ENCODE measurements at regions not wholly inside any gene's neighbourhood (a gene's known extent, or its start where the extent isn't known, plus 50 kb on each side); places are given as distances from the start of the nearest gene placed in this dataset.

GRCh38 chr20:22520381-22520780 is 64.0 kb downstream of the FOXA2 start:
- no peaks in the 10 kb centered on the region for H3K27me3 ChIP-seq (ENCODE audit: control insufficient read depth in 2 of 2, insufficient read depth in 2 of 2, low read length in 2 of 2)
- peaks cover 0 to 3% (median 0%) of the 10 kb centered on the region in 7 donors for H3K9me3 Mint-ChIP-seq
- no peaks in the 10 kb centered on the region for H4K20me1 ChIP-seq (ENCODE audit: insufficient read depth, low read length)
- no peaks in the 10 kb centered on the region for H3K36me3 ChIP-seq (replicated peaks in 1 of 2; ENCODE audit: control insufficient read depth in 1 of 2, insufficient read depth in 2 of 2, low read length in 2 of 2)
- TF ChIP-seq CTCF (IDR thresholded peaks at IDR 0.05), result no peak
- no peak overlapping the region for H3K27ac ChIP-seq (ENCODE audit: low read depth in 1 of 2, low read length in 2 of 2)
- no peaks in the 10 kb centered on the region for H3K4me1 Mint-ChIP-seq
- no peak overlapping the region for H2AFZ ChIP-seq (ENCODE audit: insufficient read depth, low read depth, low read length, poor library complexity, severe bottlenecking)
- H3K9me3 ChIP-seq (replicated peaks in 1 of 2; ENCODE audit: control insufficient read depth in 1 of 2, insufficient read depth in 1 of 2, low read length in 2 of 2), result no peaks in the 10 kb centered on the region
- intact Hi-C loops (cut with micrococcal nuclease), result no loop called here
- H3K79me2 ChIP-seq (ENCODE audit: insufficient read depth, low read length), result no peaks in the 10 kb centered on the region
- no peak overlapping the region for H3K4me2 ChIP-seq (replicated peaks; ENCODE audit: extremely low read depth, low read length, poor library complexity, severe bottlenecking)
- peak overlapping the region in 1 of 7 donors; percentile 35 for H3K27ac Mint-ChIP-seq
- no peak overlapping the region for H3K4me3 ChIP-seq (replicated peaks in 1 of 3; ENCODE audit: low read depth in 2 of 3, low read length in 3 of 3)
- no peaks in the 10 kb centered on the region for H3K4me1 ChIP-seq (ENCODE audit: control insufficient read depth in 1 of 2, insufficient read depth in 2 of 2, low read length in 2 of 2)
- 88% methylated on average over 6 of the region's 8 CpGs for WGBS (ENCODE audit: insufficient coverage)
- H3K9ac ChIP-seq (ENCODE audit: insufficient read depth, low read length, poor library complexity, severe bottlenecking), result no peak overlapping the region
- no peak for DNase-seq
- no peak overlapping the region for H3K4me3 Mint-ChIP-seq
- H3K36me3 Mint-ChIP-seq, result no peaks in the 10 kb centered on the region
- peaks cover 0 to 3% (median 2%) of the 10 kb centered on the region in 3 donors for H3K27me3 Mint-ChIP-seq (ENCODE audit: low read depth in 3 of 3)

GRCh38 chr20:22515264-22515663 is 69.1 kb downstream of the FOXA2 start:
- H3K9ac ChIP-seq (ENCODE audit: insufficient read depth, low read length, poor library complexity, severe bottlenecking), result no peak overlapping the region
- Mint-ChIP-seq H3K36me3 (no peaks in the 10 kb centered on the region), H3K4me1 (no peaks in the 10 kb centered on the region), H3K4me3 (no peak overlapping the region), H3K27ac (no peak overlapping the region), H3K9me3 (no peaks in the 10 kb centered on the region), H3K27me3 (ENCODE audit: low read depth in 3 of 3) (peaks cover 2 to 10% (median 10%) of the 10 kb centered on the region in 3 donors)
- no peaks in the 10 kb centered on the region for H3K36me3 ChIP-seq (replicated peaks in 1 of 2; ENCODE audit: control insufficient read depth in 1 of 2, insufficient read depth in 2 of 2, low read length in 2 of 2)
- H3K4me2 ChIP-seq (replicated peaks; ENCODE audit: extremely low read depth, low read length, poor library complexity, severe bottlenecking), result no peak overlapping the region
- H3K4me1 ChIP-seq (ENCODE audit: control insufficient read depth in 1 of 2, insufficient read depth in 2 of 2, low read length in 2 of 2), result no peaks in the 10 kb centered on the region
- no peaks in the 10 kb centered on the region for H3K9me3 ChIP-seq (replicated peaks in 1 of 2; ENCODE audit: control insufficient read depth in 1 of 2, insufficient read depth in 1 of 2, low read length in 2 of 2)
- no peak for TF ChIP-seq CTCF (IDR thresholded peaks at IDR 0.05)
- no peaks in the 10 kb centered on the region for H3K27me3 ChIP-seq (ENCODE audit: control insufficient read depth in 2 of 2, insufficient read depth in 2 of 2, low read length in 2 of 2)
- WGBS (ENCODE audit: insufficient coverage), result 100% methylated on average over 4 of the region's 5 CpGs
- no peak for DNase-seq
- no peak overlapping the region for H3K4me3 ChIP-seq (replicated peaks in 1 of 3; ENCODE audit: low read depth in 2 of 3, low read length in 3 of 3)
- H3K79me2 ChIP-seq (ENCODE audit: insufficient read depth, low read length), result no peaks in the 10 kb centered on the region
- intact Hi-C loops (cut with micrococcal nuclease), result no loop called here
- H3K27ac ChIP-seq (ENCODE audit: low read depth in 1 of 2, low read length in 2 of 2), result no peak overlapping the region
- H2AFZ ChIP-seq (ENCODE audit: insufficient read depth, low read depth, low read length, poor library complexity, severe bottlenecking), result no peak overlapping the region
- no peaks in the 10 kb centered on the region for H4K20me1 ChIP-seq (ENCODE audit: insufficient read depth, low read length)

Data from CD14-positive monocyte (primary cell).